IMR-90 (cell line): ENCODE measurements at regions not wholly inside any gene's neighbourhood (a gene's known extent, or its start where the extent isn't known, plus 50 kb on each side); places are given as distances from the start of the nearest gene placed in this dataset.

Source experiments
- ATAC-seq: fragments of 200-7000 bp; cut with Tn5 transposase; 2 replicates; pipeline ENCODE4 v1.9.1; 2020; ENCODE audit warnings: low read depth, mild to moderate bottlenecking, moderate library complexity
- BruUV-seq: library from RNA; stranded (reverse); fragments of 400-500 nt; replicated peaks from 2 replicates; lab custom pipeline; 2021; lab: Mats Ljungman, UMichigan
- CTCF ChIA-PET: fragments of 300-600 bp; formaldehyde crosslinking; extraction: SDS; loops from one replicate; lab custom pipeline; 2021; ENCODE audit warnings: antibody characterized with exemption; lab: Yijun Ruan, JAX
- POLR2A ChIA-PET: fragments of 300-600 bp; sonication (Branson Sonifier 250); formaldehyde crosslinking; loops from one replicate; lab custom pipeline; 2022; ENCODE audit warnings: antibody characterized with exemption; ENCODE audit not compliant: unreplicated experiment; lab: Charles Lee
- DNase-seq: peaks from one replicate; pipeline ENCODE4 v3.0.0; 2013
- H2AFZ ChIP-seq: replicated peaks from 2 replicates; pipeline ENCODE3; 2013; ENCODE audit warnings: low read length, mild to moderate bottlenecking; ENCODE audit not compliant: poor library complexity
- H2AK5ac ChIP-seq: 2 replicates; pipeline ENCODE4 v1.6.1; 2013; ENCODE audit warnings: low read depth, low read length, inconsistent platforms
- H2AK9ac ChIP-seq: replicated peaks from 2 replicates; pipeline ENCODE3; 2013; ENCODE audit warnings: mild to moderate bottlenecking, low read depth, low read length, moderate library complexity; ENCODE audit not compliant: poor library complexity
- H2BK120ac ChIP-seq: 2 replicates; pipeline ENCODE4 v1.6.1; 2013; ENCODE audit warnings: low read depth, low read length, inconsistent platforms
- H2BK15ac ChIP-seq: 3 replicates; pipeline ENCODE4 v1.6.1; 2013; ENCODE audit warnings: low read depth, low read length, inconsistent platforms
- H2BK20ac ChIP-seq: 2 replicates; pipeline ENCODE4 v1.6.1; 2013; ENCODE audit warnings: low read depth, mild to moderate bottlenecking, inconsistent platforms, low read length, moderate library complexity
- H2BK5ac ChIP-seq: 2 replicates; pipeline ENCODE4 v1.6.1; 2013; ENCODE audit warnings: mild to moderate bottlenecking, low read depth, low read length, inconsistent platforms; ENCODE audit not compliant: poor library complexity, severe bottlenecking
- H3K14ac ChIP-seq: replicated peaks from 2 replicates; pipeline ENCODE4 v1.6.1; 2013; ENCODE audit warnings: low read depth, low read length, inconsistent platforms
- H3K18ac ChIP-seq: 2 replicates; pipeline ENCODE4 v1.6.1; 2013; ENCODE audit warnings: low read depth, low read length, control low read depth
- H3K23ac ChIP-seq: 2 replicates; pipeline ENCODE4 v1.6.1; 2013; ENCODE audit warnings: low read depth, low read length, inconsistent platforms
- H3K27ac ChIP-seq: 2 replicates; pipeline ENCODE4 v1.5.1; 2013; ENCODE audit warnings: mild to moderate bottlenecking, control low read depth, low read length; ENCODE audit not compliant: insufficient read depth
- H3K27me3 ChIP-seq: 2 replicates; pipeline ENCODE4 v1.6.1; 2013; ENCODE audit warnings: low read length; ENCODE audit not compliant: control insufficient read depth, insufficient read depth
- H3K36me3 ChIP-seq: 2 replicates; pipeline ENCODE4 v1.6.1; 2013; ENCODE audit warnings: low read length, mixed read lengths; ENCODE audit not compliant: control insufficient read depth, insufficient read depth
- H3K4ac ChIP-seq: 2 replicates; pipeline ENCODE4 v1.6.1; 2013; ENCODE audit warnings: low read depth, low read length, inconsistent platforms
- H3K4me1 ChIP-seq: 2 replicates; pipeline ENCODE4 v1.6.1; 2013; ENCODE audit warnings: low read length, mixed read lengths; ENCODE audit not compliant: control insufficient read depth, insufficient read depth
- H3K4me2 ChIP-seq: 2 replicates; pipeline ENCODE4 v1.6.1; 2013; ENCODE audit warnings: low read depth, mild to moderate bottlenecking, control low read depth, low read length, moderate library complexity
- H3K4me3 ChIP-seq: 2 replicates; pipeline ENCODE4 v1.5.1; 2013; ENCODE audit warnings: low read depth, mild to moderate bottlenecking, control low read depth, low read length, moderate library complexity; ENCODE audit not compliant: insufficient read depth
- H3K56ac ChIP-seq: 2 replicates; pipeline ENCODE4 v1.6.1; 2013; ENCODE audit warnings: low read length, inconsistent platforms; ENCODE audit not compliant: insufficient read depth; ENCODE audit errors: extremely low read depth
- H3K79me1 ChIP-seq, 2 experiments: 2 replicates each; pipeline ENCODE4 v1.6.1; 2013; ENCODE audit warnings: low read length in 2 of 2, inconsistent platforms in 1 of 2, low read depth in 1 of 2
- H3K9ac ChIP-seq: 2 replicates; pipeline ENCODE4 v1.6.1; 2013; ENCODE audit warnings: low read depth, low read length, control low read depth
- H3K9me1 ChIP-seq: 2 replicates; pipeline ENCODE4 v1.6.1; 2013; ENCODE audit warnings: low read length, inconsistent platforms; ENCODE audit not compliant: insufficient read depth
- H3K9me3 ChIP-seq: 2 replicates; pipeline ENCODE4 v1.6.1; 2013; ENCODE audit warnings: low read length; ENCODE audit not compliant: control insufficient read depth, insufficient read depth
- H4K20me1 ChIP-seq: 2 replicates; pipeline ENCODE4 v1.6.1; 2013; ENCODE audit warnings: low read length, inconsistent platforms; ENCODE audit not compliant: insufficient read depth
- H4K5ac ChIP-seq: 2 replicates; pipeline ENCODE4 v1.6.1; 2013; ENCODE audit warnings: mild to moderate bottlenecking, low read depth, low read length, control low read depth
- H4K8ac ChIP-seq, 2 experiments: 2 replicates each; pipeline ENCODE4 v1.6.1; 2013; ENCODE audit warnings: low read depth in 2 of 2, low read length in 2 of 2, control low read depth in 1 of 2, inconsistent platforms in 1 of 2
- H4K91ac ChIP-seq: 2 replicates; pipeline ENCODE4 v1.6.1; 2013; ENCODE audit warnings: low read depth, low read length, inconsistent platforms; ENCODE audit not compliant: insufficient read depth
- BHLHE40 ChIP-seq: fragments of 150-350 bp; IDR thresholded peaks from 2 replicates; pipeline ENCODE4 v1.6.1; 2016; ENCODE audit warnings: mild to moderate bottlenecking, low read depth, low read length
- CEBPB ChIP-seq: IDR thresholded peaks from 2 replicates; pipeline ENCODE4 v1.6.1; 2012; ENCODE audit warnings: low read depth, low read length, improper control_type of control experiment
- RCOR1 ChIP-seq: IDR thresholded peaks from 2 replicates; pipeline ENCODE4 v1.6.1; 2012; ENCODE audit warnings: mild to moderate bottlenecking, low read length, improper control_type of control experiment; ENCODE audit not compliant: insufficient replicate concordance
- WGBS, 2 experiments: methylation state at CpG; one replicate each; pipeline versions ENCODE4 v1.1.5 to v1.1.7; 2013; ENCODE audit warnings: missing lambda C conversion rate in 2 of 2; ENCODE audit not compliant: insufficient read length in 1 of 2; ENCODE audit errors: extremely low coverage in 2 of 2; 5-methylcytosine and 5-hydroxymethylcytosine counted together
- dilution Hi-C: fragments of 300-500 bp; cut with HindIII; formaldehyde crosslinking; loops from one replicate; pipeline ENCODE4 v1.14.3; 2018; ENCODE audit warnings: low sequenced_read_pairs; ENCODE audit not compliant: unreplicated experiment
- in situ Hi-C: fragments of 300-500 bp; cut with MboI; formaldehyde crosslinking; loops from 3 replicates; pipeline ENCODE4 v1.14.3; 2019; ENCODE audit warnings: low sequenced_read_pairs, inconsistent platforms, mixed read lengths
- intact Hi-C: fragments of 100-400 bp; cut with micrococcal nuclease; formaldehyde crosslinking; loops from 2 replicates; pipeline ENCODE4 v1.10.0; 2022

- POLR2A ChIA-PET, result no interaction called here
- no peak overlapping the region for H3K9ac ChIP-seq
Measured at GRCh38 chr4:157795495-157795894, 377.3 kb downstream of the GASK1B start.

More at GRCh38 chr4:157795495-157795894, 377.3 kb downstream of the GASK1B start:
- no peak for TF ChIP-seq BHLHE40
- TF ChIP-seq CEBPB, result no peak
- no peak for TF ChIP-seq RCOR1
- peaks cover 3% of the 10 kb centered on the region; the same call in 1 of the 2 replicates for H3K9me3 ChIP-seq
- intact Hi-C loops (no loop called here), in situ Hi-C loops (no loop called here), dilution Hi-C loops (no loop called here)
- H2AFZ ChIP-seq, result no peak overlapping the region
- H3K4me3 ChIP-seq, result no peak overlapping the region
- DNase-seq (no peak), ATAC-seq (no peak)
- no peak overlapping the region for H3K23ac ChIP-seq
- no peak overlapping the region for H4K91ac ChIP-seq
- H2BK5ac ChIP-seq, result no peak overlapping the region
- H3K27me3 ChIP-seq, result no peaks in the 10 kb centered on the region
- no peak overlapping the region for H3K14ac ChIP-seq
- H3K79me1 ChIP-seq, result no peaks in the 10 kb centered on the region
- no peak overlapping the region for H3K27ac ChIP-seq
- no peaks in the 10 kb centered on the region for H4K20me1 ChIP-seq
- no peak overlapping the region for H2BK20ac ChIP-seq
- no peak overlapping the region for H3K4me2 ChIP-seq
- WGBS, 2 experiments, result no CpG with 5 or more reads among the region's 1 CpG
- no peak overlapping the region for H3K18ac ChIP-seq
- no peak overlapping the region for H3K4ac ChIP-seq
- no peak overlapping the region for H2BK120ac ChIP-seq
- H3K36me3 ChIP-seq, result no peaks in the 10 kb centered on the region
- no peak overlapping the region for H2AK9ac ChIP-seq
- no peaks in the 10 kb centered on the region for H3K9me1 ChIP-seq
- no peak overlapping the region for H2AK5ac ChIP-seq
- H3K4me1 ChIP-seq, result no peaks in the 10 kb centered on the region
- no peak overlapping the region for H4K5ac ChIP-seq
- H4K8ac ChIP-seq, result no peak overlapping the region
- no peak overlapping the region for H2BK15ac ChIP-seq
- CTCF ChIA-PET, result no interaction called here
- no TSS peak for BruUV-seq
- no peak overlapping the region for H3K56ac ChIP-seq
